HG03039 (cell line): ENCODE measurements at regions not wholly inside any gene's neighbourhood (a gene's known extent, or its start where the extent isn't known, plus 50 kb on each side); places are given as distances from the start of the nearest gene placed in this dataset.

Experiments
- ATAC-seq: cut with Tn5 transposase; IDR thresholded peaks from one replicate; pipeline ENCODE4 v1.9.1; 2021; ENCODE audit warnings: mild to moderate bottlenecking, moderate library complexity; ENCODE audit not compliant: unreplicated experiment

GRCh38 chr14:101360054-101360911 lies 201.0 kb upstream of the DIO3 start:
- ATAC-seq, result no peak

- ATAC-seq, result no peak
Observed at GRCh38 chr14:101361044-101361443, 200.3 kb upstream of the DIO3 start.

GRCh38 chr14:101361451-101362433 lies 199.6 kb upstream of the DIO3 start:
- ATAC-seq, result no peak

- ATAC-seq, result no peak
Observed at GRCh38 chr14:101362529-101363260, 198.6 kb upstream of the DIO3 start.

GRCh38 chr14:101363261-101363555 lies 198.1 kb upstream of the DIO3 start:
- no peak for ATAC-seq

- ATAC-seq, result no peak
Observed at GRCh38 chr14:101363880-101364391, 197.4 kb upstream of the DIO3 start.

GRCh38 chr14:101364503-101365328 lies 196.6 kb upstream of the DIO3 start:
- ATAC-seq, result no peak

GRCh38 chr14:101365329-101366158 lies 195.8 kb upstream of the DIO3 start:
- ATAC-seq, result no peak

GRCh38 chr14:101367421-101368261 lies 193.7 kb upstream of the DIO3 start:
- no peak for ATAC-seq

GRCh38 chr14:101368629-101369028 lies 192.7 kb upstream of the DIO3 start:
- no peak for ATAC-seq

GRCh38 chr14:101369194-101369915 lies 191.9 kb upstream of the DIO3 start:
- no peak for ATAC-seq

GRCh38 chr14:101369916-101370592 lies 191.2 kb upstream of the DIO3 start:
- ATAC-seq, result no peak

GRCh38 chr14:101370593-101371569 lies 190.4 kb upstream of the DIO3 start:
- no peak for ATAC-seq

GRCh38 chr14:101371799-101372793 lies 189.2 kb upstream of the DIO3 start:
- ATAC-seq, result no peak
